MG63 (cell line): ENCODE measurements at regions not wholly inside any gene's neighbourhood (a gene's known extent, or its start where the extent isn't known, plus 50 kb on each side); places are given as distances from the start of the nearest gene placed in this dataset.
"Not testable (repeated sequence)": the region's sequence is repeated elsewhere in the genome, so short reads cannot be mapped to it uniquely, and the experiment has no call there.

ENCODE experiments used
- DNase-seq: peaks from one replicate; pipeline ENCODE4 v3.0.0-alpha.2; 2020
- H3K27me3 ChIP-seq: fragments of 250-450 bp; sonication (Bioruptor Pico); 2 replicates; pipeline ENCODE4 v1.5.1; 2020; ENCODE audit warnings: mild to moderate bottlenecking, moderate library complexity
- H3K36me3 ChIP-seq: fragments of 250-450 bp; sonication (Bioruptor Pico); 2 replicates; pipeline ENCODE4 v1.5.1; 2020; ENCODE audit warnings: mild to moderate bottlenecking, moderate library complexity
- H3K4me3 ChIP-seq: fragments of 250-450 bp; sonication (Bioruptor Pico); 2 replicates; pipeline ENCODE4 v1.5.1; 2020; ENCODE audit warnings: mild to moderate bottlenecking, moderate library complexity
- H3K9me3 ChIP-seq: fragments of 250-450 bp; sonication (Bioruptor Pico); 2 replicates; pipeline ENCODE4 v1.5.1; 2020; ENCODE audit warnings: mild to moderate bottlenecking, moderate library complexity

DNA sequence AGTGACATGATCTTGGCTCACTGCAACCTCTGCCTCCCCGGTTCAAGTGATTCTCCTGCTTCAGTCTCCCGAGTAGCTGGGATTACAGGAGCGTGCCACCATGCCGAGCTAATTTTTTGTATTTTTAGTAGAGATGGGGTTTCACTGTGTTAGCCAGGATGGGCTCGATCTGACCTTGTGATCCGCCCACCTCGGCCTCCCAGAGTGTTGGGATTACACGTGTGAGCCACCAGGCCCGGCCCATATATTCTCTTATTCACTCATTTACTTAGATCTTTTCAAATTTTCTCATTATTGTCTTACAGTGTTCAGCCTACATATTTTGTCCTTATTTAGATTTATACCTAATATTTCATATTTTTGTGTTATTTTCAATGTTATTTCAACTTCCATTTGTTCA is 410.7 kb downstream of the CCSER2 start:
- not testable (repeated sequence) for DNase-seq, H3K9me3 ChIP-seq, H3K36me3 ChIP-seq, H3K27me3 ChIP-seq, H3K4me3 ChIP-seq

- Histone ChIP-seq H3K4me3 (no peak overlapping the region), H3K36me3 (no peaks in the 10 kb centered on the region), H3K9me3 (no peaks in the 10 kb centered on the region), H3K27me3 (no peaks in the 10 kb centered on the region)
- DNase-seq: no peak
These were observed 411.3 kb downstream of the CCSER2 start for GRCh38 chr10:84739641-84740040.

DNA sequence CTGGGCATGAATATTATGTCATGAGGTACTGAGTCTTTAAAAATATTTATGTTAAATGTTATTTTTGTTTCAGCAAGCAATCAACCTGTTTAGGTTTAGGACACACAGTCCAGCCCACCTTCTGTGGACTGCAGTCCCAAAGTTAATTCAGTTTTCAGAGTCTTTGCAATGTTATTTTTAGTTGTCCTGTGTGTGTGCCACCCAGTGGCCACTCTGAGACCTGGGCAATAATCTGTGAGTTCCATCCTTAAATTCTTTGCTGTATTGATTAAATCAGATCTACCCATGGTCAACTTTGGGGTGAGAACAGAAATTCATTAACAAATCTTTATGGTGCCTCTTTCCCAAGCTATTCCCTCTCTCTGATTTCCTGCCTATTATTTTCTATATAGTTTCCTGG is 415.1 kb downstream of the CCSER2 start:
- DNase-seq: no peak
- no peaks in the 10 kb centered on the region for H3K9me3 ChIP-seq
- H3K27me3 ChIP-seq: 0 out of 2 replicates have a peak, but pooled peaks cover 2% of the 10 kb centered on the region
- no peak overlapping the region for H3K4me3 ChIP-seq
- H3K36me3 ChIP-seq: no peaks in the 10 kb centered on the region

GRCh38 chr10:84755311-84755710 is 426.9 kb downstream of the CCSER2 start:
- DNase-seq: peak; percentile 11
- H3K9me3 ChIP-seq: no peaks in the 10 kb centered on the region
- no peaks in the 10 kb centered on the region for H3K27me3 ChIP-seq
- H3K4me3 ChIP-seq: no peak overlapping the region
- no peaks in the 10 kb centered on the region for H3K36me3 ChIP-seq

DNA sequence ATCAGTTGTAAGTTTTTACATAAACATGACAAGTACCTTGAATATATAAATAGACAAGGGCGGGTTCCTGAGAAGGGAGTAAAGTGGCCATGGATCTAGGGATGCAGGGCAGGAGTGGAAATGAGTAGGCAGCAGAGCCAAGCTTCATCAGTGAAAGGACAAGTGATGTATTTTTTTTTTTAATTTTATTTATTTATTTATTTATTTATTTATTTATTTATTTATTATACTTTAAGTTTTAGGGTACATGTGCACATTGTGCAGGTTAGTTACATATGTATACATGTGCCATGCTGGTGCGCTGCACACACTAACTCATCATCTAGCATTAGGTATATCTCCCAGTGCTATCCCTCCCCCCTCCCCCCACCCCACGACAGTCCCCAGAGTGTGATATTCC is 428.3 kb downstream of the CCSER2 start:
- not testable (repeated sequence) for H3K4me3 ChIP-seq, H3K27me3 ChIP-seq, DNase-seq, H3K36me3 ChIP-seq, H3K9me3 ChIP-seq

DNA sequence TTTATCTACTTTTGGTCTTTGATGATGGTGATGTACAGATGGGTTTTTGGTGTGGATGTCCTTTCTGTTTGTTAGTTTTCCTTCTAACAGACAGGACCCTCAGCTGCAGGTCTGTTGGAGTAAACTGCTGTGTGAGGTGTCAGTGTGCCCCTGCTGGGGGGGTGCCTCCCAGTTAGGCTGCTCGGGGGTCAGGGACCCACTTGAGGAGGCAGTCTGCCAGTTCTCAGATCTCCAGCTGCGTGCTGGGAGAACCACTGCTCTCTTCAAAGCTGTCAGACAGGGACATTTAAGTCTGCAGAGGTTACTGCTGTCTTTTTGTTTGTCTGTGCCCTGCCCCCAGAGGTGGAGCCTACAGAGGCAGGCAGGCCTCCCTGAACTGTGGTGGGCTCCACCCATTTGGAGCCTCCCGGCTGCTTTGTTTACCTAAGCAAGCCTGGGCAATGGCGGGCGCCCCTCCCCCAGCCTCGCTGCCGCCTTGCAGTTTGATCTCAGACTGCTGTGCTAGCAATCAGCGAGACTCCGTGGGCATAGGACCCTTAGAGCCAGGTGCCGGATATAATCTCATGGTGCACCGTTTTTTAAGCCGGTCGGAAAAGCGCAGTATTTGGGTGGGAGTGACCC is 433.7 kb downstream of the CCSER2 start:
- not testable (repeated sequence) for H3K36me3 ChIP-seq, H3K4me3 ChIP-seq, H3K27me3 ChIP-seq, H3K9me3 ChIP-seq, DNase-seq

DNA sequence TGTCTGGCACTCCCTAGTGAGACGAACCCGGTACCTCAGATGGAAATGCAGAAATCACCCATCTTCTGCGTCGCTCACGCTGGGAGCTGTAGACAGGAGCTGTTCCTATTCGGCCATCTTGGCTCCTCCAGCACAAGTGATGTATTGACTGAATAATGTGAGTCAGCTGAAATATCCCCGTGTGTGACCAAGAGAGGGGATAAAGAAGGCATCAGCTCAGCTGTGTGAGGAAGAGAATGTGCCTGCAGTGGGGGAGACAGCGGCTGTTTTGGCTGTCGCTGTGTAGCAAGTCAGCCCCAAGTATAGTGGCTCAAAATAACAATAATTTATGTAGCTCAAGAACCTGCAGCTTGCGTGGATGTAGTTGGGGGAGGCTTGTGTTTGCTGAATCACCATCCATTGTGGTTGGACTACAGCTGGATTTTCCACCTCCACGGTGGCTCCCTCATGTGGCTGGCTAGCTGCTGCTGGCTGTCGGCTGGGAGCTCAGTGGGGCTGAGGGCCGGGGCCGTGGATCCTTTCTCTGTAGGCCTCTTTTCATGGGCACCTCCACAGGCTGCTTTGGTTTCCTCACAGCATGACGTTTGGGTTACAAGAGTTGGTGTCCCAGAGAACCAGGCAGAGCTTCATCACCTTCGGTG is 434.5 kb downstream of the CCSER2 start:
- Histone ChIP-seq H3K4me3 (no peak overlapping the region), H3K9me3 (no peaks in the 10 kb centered on the region), H3K27me3 (no peaks in the 10 kb centered on the region), H3K36me3 (no peaks in the 10 kb centered on the region)
- no peak for DNase-seq

- H3K27me3 ChIP-seq: no peaks in the 10 kb centered on the region
- no peaks in the 10 kb centered on the region for H3K36me3 ChIP-seq
- DNase-seq: no peak
- no peaks in the 10 kb centered on the region for H3K9me3 ChIP-seq
- H3K4me3 ChIP-seq: no peak overlapping the region
These were observed 435.6 kb downstream of the CCSER2 start for GRCh38 chr10:84763965-84764364.

- Histone ChIP-seq H3K36me3 (no peaks in the 10 kb centered on the region), H3K4me3 (no peak overlapping the region), H3K9me3 (no peaks in the 10 kb centered on the region), H3K27me3 (no peaks in the 10 kb centered on the region)
- DNase-seq: no peak
These were observed 436.7 kb downstream of the CCSER2 start for GRCh38 chr10:84765086-84765485.

GRCh38 chr10:84765656-84766055 is 437.3 kb downstream of the CCSER2 start:
- DNase-seq: no peak

GRCh38 chr10:84766923-84767322 is 438.5 kb downstream of the CCSER2 start:
- Histone ChIP-seq H3K9me3 (no peaks in the 10 kb centered on the region), H3K27me3 (no peaks in the 10 kb centered on the region), H3K4me3 (no peak overlapping the region), H3K36me3 (no peaks in the 10 kb centered on the region)
- DNase-seq: no peak

More at GRCh38 chr10:84765656-84766055, 437.3 kb downstream of the CCSER2 start:
- H3K4me3 ChIP-seq: no peak overlapping the region
- H3K9me3 ChIP-seq: no peaks in the 10 kb centered on the region
- no peaks in the 10 kb centered on the region for H3K27me3 ChIP-seq
- no peaks in the 10 kb centered on the region for H3K36me3 ChIP-seq

DNA sequence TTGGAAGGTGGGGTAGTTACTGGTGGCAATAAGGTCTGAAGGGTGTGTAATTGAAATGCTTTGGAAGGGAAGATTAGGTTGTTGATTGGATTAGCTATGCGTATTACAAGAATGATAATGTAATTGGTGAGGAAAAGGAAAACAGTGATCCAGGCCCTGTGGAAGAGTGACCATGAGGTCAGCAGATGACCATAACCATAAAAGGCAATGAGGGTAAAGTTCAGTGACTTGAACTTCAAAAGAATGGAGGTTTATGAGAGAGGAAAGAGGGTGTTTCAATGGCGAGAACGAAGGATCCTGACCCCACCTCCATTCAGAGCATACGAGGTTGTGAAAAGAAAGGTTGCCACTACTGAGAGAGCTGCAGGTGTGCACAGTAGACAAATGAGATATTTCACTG is 439.7 kb downstream of the CCSER2 start:
- H3K27me3 ChIP-seq: no peaks in the 10 kb centered on the region
- H3K4me3 ChIP-seq: no peak overlapping the region
- no peak for DNase-seq
- H3K36me3 ChIP-seq: no peaks in the 10 kb centered on the region
- no peaks in the 10 kb centered on the region for H3K9me3 ChIP-seq

DNA sequence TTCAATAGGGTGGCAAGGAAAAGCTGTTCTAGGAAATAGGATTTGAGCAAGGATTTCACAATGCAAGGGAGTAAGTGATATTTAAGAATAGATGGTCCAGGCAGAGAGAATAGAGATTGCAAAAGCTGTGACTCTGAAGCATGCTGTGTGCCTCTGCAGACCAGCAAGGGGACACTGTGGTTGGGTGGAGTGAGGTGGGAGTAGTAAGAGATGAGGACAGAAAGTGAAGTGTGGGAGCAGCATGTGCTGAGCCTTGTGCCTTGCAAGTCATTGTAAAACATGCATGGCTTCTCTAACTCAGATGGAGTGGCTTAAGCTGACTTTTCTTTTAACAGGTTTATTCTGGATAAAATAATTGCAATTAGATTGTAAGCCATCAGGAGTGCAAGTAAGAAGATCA is 442.4 kb downstream of the CCSER2 start:
- Histone ChIP-seq H3K4me3 (no peak overlapping the region), H3K27me3 (no peaks in the 10 kb centered on the region)
- DNase-seq: no peak

DNA sequence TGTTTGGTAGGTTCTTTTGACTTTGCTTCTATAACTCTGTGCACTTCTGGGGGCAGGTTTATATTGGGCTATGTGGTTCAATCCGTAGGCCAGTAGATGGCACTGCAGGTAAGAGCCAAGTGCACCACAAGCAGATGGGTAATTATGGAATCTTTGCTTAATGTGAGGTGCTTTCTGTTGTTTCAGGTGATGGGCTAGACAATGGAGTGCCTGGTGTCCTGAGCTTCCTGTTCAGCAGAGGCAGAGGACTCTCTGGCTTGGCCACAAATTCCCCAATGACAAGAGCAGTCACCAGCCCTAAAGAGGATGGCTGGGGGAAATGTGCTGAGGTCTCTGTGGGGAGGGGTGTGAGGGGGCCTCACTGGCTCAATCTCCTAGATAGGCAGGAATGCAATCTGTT is 455.0 kb downstream of the CCSER2 start:
- no peak for DNase-seq
- H3K9me3 ChIP-seq: no peaks in the 10 kb centered on the region
- H3K27me3 ChIP-seq: no peaks in the 10 kb centered on the region
- no peaks in the 10 kb centered on the region for H3K36me3 ChIP-seq
- no peak overlapping the region for H3K4me3 ChIP-seq

More for the DNA sequence above, 442.4 kb downstream of the CCSER2 start:
- H3K9me3 ChIP-seq: no peaks in the 10 kb centered on the region
- no peaks in the 10 kb centered on the region for H3K36me3 ChIP-seq

DNA sequence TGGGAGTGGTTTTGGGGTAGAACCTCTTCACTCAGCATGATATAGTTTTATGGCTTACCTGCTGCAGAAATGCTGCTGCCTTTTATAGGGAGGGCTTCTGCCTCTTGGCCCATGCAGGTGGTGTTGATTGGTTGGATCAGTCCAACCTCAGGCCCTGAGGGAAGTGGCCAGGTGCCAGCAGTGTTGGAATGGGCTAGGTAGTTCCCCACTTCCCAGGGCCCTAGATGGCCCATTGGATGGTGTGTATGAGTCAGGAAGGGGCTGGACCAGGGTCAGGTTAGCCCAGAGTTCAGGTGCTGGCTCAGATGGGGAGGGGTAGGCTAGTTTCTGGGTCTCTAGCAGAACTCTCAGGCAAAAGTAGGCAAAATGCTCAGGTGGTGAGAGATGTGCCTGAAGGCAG is 455.5 kb downstream of the CCSER2 start:
- no peak for DNase-seq
- no peak overlapping the region for H3K4me3 ChIP-seq
- H3K27me3 ChIP-seq: no peaks in the 10 kb centered on the region
- no peaks in the 10 kb centered on the region for H3K9me3 ChIP-seq
- no peaks in the 10 kb centered on the region for H3K36me3 ChIP-seq

DNA sequence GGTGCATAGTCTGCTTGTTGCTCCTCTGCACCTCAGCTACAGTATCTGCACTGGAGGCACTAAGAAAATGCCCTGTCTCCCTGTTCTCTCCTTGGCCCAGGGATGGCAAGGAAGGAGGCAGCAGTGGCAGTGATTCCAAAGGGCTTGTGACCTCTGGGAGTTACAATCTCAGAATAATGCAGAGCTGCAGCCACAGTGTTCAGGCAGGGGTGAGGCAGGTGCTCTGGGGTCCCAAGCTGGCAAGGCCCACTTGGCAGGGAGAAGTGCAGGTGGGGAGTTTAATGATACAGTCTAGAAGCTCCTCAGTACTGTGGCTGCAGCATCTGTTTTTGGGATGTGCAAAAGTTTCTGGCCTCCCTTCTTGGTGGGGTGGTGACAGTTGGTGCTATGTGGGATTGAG is 456.4 kb downstream of the CCSER2 start:
- no peak for DNase-seq
- Histone ChIP-seq H3K9me3 (no peaks in the 10 kb centered on the region), H3K27me3 (no peaks in the 10 kb centered on the region), H3K4me3 (no peak overlapping the region), H3K36me3 (no peaks in the 10 kb centered on the region)

- no peak for DNase-seq
- H3K4me3 ChIP-seq: no peak overlapping the region
- no peaks in the 10 kb centered on the region for H3K9me3 ChIP-seq
- H3K36me3 ChIP-seq: no peaks in the 10 kb centered on the region
- H3K27me3 ChIP-seq: no peaks in the 10 kb centered on the region
These were observed 460.6 kb downstream of the CCSER2 start for GRCh38 chr10:84789026-84789425.

DNA sequence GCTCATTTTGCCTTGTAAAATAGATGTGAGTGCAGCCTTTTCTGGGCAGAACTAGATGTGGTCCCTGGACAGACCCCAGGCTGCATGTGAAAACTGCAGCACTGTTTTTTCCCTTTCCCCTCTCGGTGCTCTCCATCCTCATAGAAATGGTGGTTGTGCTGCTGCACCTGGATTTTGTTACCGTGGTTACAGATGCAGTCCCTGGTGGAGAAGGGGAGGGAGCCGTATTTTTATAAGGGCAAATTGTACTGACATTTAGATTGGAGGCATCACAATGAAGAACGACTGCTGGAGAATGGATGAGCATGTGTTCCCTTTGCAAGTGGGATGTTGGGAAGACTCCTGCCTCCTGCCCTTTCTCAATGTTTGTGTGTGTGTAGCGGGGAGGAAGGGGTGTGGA is 469.9 kb downstream of the CCSER2 start:
- no peak for DNase-seq
- Histone ChIP-seq H3K36me3 (no peaks in the 10 kb centered on the region), H3K27me3 (no peaks in the 10 kb centered on the region; the same call in 1 of the 2 replicates), H3K4me3 (no peak overlapping the region), H3K9me3 (no peaks in the 10 kb centered on the region)
